WTC11 (cell line): ENCODE measurements at regions not wholly inside any gene's neighbourhood (a gene's known extent, or its start where the extent isn't known, plus 50 kb on each side); places are given as distances from the start of the nearest gene placed in this dataset.

Experiments
- ARID4B ChIP-seq: sonication (generic); formaldehyde crosslinking; IDR thresholded peaks from 2 replicates; pipeline ENCODE4 v1.8.0; 2023; ENCODE audit warnings: missing genetic modification reagents, mild to moderate bottlenecking, borderline replicate concordance
- CTCF ChIP-seq: fragments of 200-600 bp; IDR thresholded peaks from 2 replicates; pipeline ENCODE4 v1.8.0; 2022; ENCODE audit warnings: antibody characterized with exemption
- ELF4 ChIP-seq: sonication (generic); formaldehyde crosslinking; IDR thresholded peaks from 2 replicates; pipeline ENCODE4 v1.8.1; 2022; ENCODE audit warnings: low read depth, mild to moderate bottlenecking, moderate library complexity, missing genetic modification reagents
- ESRRA ChIP-seq: sonication (generic); formaldehyde crosslinking; IDR thresholded peaks from 2 replicates; pipeline ENCODE4 v1.8.1; 2022; ENCODE audit warnings: mild to moderate bottlenecking, missing genetic modification reagents, borderline replicate concordance
- MAX ChIP-seq: sonication (generic); formaldehyde crosslinking; IDR thresholded peaks from 2 replicates; pipeline ENCODE4 v1.8.0; 2022; ENCODE audit warnings: mild to moderate bottlenecking, missing genetic modification reagents
- MYBL2 ChIP-seq: sonication (generic); formaldehyde crosslinking; IDR thresholded peaks from 2 replicates; pipeline ENCODE4 v1.8.1; 2023; ENCODE audit warnings: mild to moderate bottlenecking, moderate library complexity, missing genetic modification reagents
- NR3C1 ChIP-seq: sonication (generic); formaldehyde crosslinking; conservative IDR thresholded peaks from 2 replicates; pipeline ENCODE4 v1.8.1; 2023; ENCODE audit warnings: low read depth, mild to moderate bottlenecking, missing genetic modification reagents
- SP1 ChIP-seq: sonication (generic); formaldehyde crosslinking; conservative IDR thresholded peaks from 2 replicates; pipeline ENCODE4 v1.8.1; 2022; ENCODE audit warnings: missing genetic modification reagents
- USF1 ChIP-seq: sonication (generic); formaldehyde crosslinking; IDR thresholded peaks from 2 replicates; pipeline ENCODE4 v1.8.0; 2022; ENCODE audit warnings: mild to moderate bottlenecking, missing genetic modification reagents
- ZNF121 ChIP-seq: sonication (generic); formaldehyde crosslinking; IDR thresholded peaks from 2 replicates; pipeline ENCODE4 v1.8.0; 2023; ENCODE audit warnings: missing genetic modification reagents

- TF ChIP-seq CTCF, result no peak
- TF ChIP-seq MYBL2 (CRISPR knock-in tag), result no peak
- no peak for TF ChIP-seq NR3C1
- no peak for TF ChIP-seq ARID4B (CRISPR knock-in tag)
- TF ChIP-seq SP1 (CRISPR knock-in tag), result no peak
- no peak for TF ChIP-seq MAX (CRISPR knock-in tag)
- TF ChIP-seq ESRRA, result no peak
- TF ChIP-seq ELF4 (CRISPR knock-in tag), result no peak
- TF ChIP-seq USF1, result no peak
- TF ChIP-seq ZNF121, result no peak
These were observed 84.3 kb upstream of the ESR1 start for GRCh38 chr6:151723152-151723551.
